ENCODE measurements at regions not wholly inside any gene's neighbourhood (a gene's known extent, or its start where the extent isn't known, plus 50 kb on each side); places are given as distances from the start of the nearest gene placed in this dataset.

DNA sequence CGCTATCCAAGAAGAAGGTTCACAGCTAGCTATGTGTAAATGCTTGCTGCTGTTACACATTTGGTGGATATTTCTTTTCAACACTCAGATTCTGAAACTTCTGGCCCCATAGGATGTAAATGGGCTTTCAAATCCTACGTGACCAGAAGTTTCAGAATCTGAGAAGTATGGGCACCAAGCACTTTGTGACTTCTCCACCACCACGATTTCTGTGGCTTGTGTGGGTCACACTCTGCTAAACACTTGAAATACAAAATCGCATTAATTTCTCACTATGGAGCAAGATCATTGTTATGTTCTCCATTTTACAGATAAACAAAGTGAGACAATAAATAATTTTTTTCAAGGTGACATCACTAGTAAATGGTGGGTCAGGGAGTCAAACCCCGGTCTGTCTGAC lies 259.4 kb upstream of the JADE1 start:
- TF ChIP-seq, protein P1, sequence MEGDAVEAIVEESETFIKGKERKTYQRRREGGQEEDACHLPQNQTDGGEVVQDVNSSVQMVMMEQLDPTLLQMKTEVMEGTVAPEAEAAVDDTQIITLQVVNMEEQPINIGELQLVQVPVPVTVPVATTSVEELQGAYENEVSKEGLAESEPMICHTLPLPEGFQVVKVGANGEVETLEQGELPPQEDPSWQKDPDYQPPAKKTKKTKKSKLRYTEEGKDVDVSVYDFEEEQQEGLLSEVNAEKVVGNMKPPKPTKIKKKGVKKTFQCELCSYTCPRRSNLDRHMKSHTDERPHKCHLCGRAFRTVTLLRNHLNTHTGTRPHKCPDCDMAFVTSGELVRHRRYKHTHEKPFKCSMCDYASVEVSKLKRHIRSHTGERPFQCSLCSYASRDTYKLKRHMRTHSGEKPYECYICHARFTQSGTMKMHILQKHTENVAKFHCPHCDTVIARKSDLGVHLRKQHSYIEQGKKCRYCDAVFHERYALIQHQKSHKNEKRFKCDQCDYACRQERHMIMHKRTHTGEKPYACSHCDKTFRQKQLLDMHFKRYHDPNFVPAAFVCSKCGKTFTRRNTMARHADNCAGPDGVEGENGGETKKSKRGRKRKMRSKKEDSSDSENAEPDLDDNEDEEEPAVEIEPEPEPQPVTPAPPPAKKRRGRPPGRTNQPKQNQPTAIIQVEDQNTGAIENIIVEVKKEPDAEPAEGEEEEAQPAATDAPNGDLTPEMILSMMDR (IDR thresholded peaks at IDR 0.05 in 8 of 11, conservative IDR thresholded peaks at IDR 0.05 in 3 of 11), result no peak
- no peak for TF ChIP-seq POLR2AphosphoS5 (IDR thresholded peaks at IDR 0.05)
- no peak for TF ChIP-seq POLR2A (IDR thresholded peaks at IDR 0.05)
